Uterus (tissue), 3 donors: ENCODE measurements at regions not wholly inside any gene's neighbourhood (a gene's known extent, or its start where the extent isn't known, plus 50 kb on each side); places are given as distances from the start of the nearest gene placed in this dataset.
A peak's percentile ranks its signal among the peaks of the same experiment; 100 is the strongest.

Source experiments
- DNase-seq, 2 donors: peaks; one replicate each; pipeline ENCODE4 v3.0.0-alpha.2; 2019 to 2020
- H3K27ac ChIP-seq, 2 donors: fragments of 200-600 bp; sonication (generic); 1 replicate in 1 of 2; 2 replicates in 1 of 2; pipeline ENCODE4 v1.5.1; 2016 to 2018
- H3K27me3 ChIP-seq, 2 donors: fragments of 200-600 bp; sonication (generic); one replicate each; pipeline ENCODE4 v1.5.1; 2018 to 2019; ENCODE audit warnings: control low read depth in 1 of 2
- H3K36me3 ChIP-seq, 2 donors: fragments of 200-600 bp; sonication (generic); one replicate each; pipeline ENCODE4 v1.5.1; 2019; ENCODE audit warnings: control low read depth in 1 of 2
- H3K4me1 ChIP-seq, 2 donors: fragments of 200-600 bp; sonication (generic); one replicate each; pipeline ENCODE4 v1.5.1; 2018 to 2019; ENCODE audit warnings: control low read depth in 1 of 2
- H3K4me3 ChIP-seq, 2 donors: fragments of 200-600 bp; sonication (generic); 1 replicate in 1 of 2; 2 replicates in 1 of 2; pipeline ENCODE4 v1.5.1; 2018 to 2019; ENCODE audit warnings: mild to moderate bottlenecking in 1 of 2
- H3K9me3 ChIP-seq, 2 donors: fragments of 200-600 bp; sonication (generic); one replicate each; pipeline ENCODE4 v1.5.1; 2019; ENCODE audit warnings: control low read depth in 1 of 2
- POLR2A ChIP-seq, 2 donors: fragments of 450-650 bp; IDR thresholded peaks; one replicate each; pipeline ENCODE4 v1.6.1; 2016; ENCODE audit warnings: antibody characterized with exemption in 2 of 2, mild to moderate bottlenecking in 1 of 2, moderate library complexity in 1 of 2
- intact Hi-C: fragments of 100-400 bp; cut with DNase I; formaldehyde crosslinking; loops from one replicate; pipeline ENCODE4 v1.15.1; 2023; ENCODE audit warnings: low total_unique reads
- TF ChIP-seq, protein P1 (sequence below), 4 experiments: fragments of 200-600 bp in 2 of 4; fragments of 450-650 bp in 2 of 4; sonication (generic) in 2 of 4; IDR thresholded peaks; one replicate each; pipeline ENCODE4 v1.5.1; 2016 to 2019; ENCODE audit warnings: antibody characterized with exemption in 4 of 4, mild to moderate bottlenecking in 2 of 4, moderate library complexity in 1 of 4
- donor health status: DM: yes; HTN: yes; CAD: no.

DNA sequence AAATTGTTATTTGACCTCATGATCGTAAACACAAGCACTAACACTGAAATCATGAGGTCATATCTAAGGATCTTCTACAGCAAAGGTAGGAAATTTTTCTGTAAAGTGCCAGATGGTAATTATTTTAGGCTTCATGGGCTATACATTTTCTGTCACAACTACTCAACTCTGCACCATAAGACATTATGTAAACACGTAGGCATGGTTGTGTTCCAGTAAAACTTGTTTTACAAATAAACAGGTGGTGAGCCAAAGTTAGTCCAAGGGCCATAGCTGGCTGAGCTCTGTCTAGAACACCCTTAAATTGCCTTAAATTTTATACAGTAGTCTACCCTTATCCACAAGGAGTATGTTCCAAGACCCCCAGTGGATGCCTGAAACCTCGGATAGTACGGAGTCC, 147.3 kb upstream of the CYP1B1 start:
- no peaks in the 10 kb centered on the region for H3K27me3 ChIP-seq
- H3K4me1 ChIP-seq, result peaks cover 0 to 2% of the 10 kb centered on the region in 2 donors
- no peak overlapping the region for H3K4me3 ChIP-seq
- H3K36me3 ChIP-seq, result no peaks in the 10 kb centered on the region
- H3K9me3 ChIP-seq, result no peaks in the 10 kb centered on the region
- intact Hi-C loops, result no loop called here
- TF ChIP-seq, protein P1, sequence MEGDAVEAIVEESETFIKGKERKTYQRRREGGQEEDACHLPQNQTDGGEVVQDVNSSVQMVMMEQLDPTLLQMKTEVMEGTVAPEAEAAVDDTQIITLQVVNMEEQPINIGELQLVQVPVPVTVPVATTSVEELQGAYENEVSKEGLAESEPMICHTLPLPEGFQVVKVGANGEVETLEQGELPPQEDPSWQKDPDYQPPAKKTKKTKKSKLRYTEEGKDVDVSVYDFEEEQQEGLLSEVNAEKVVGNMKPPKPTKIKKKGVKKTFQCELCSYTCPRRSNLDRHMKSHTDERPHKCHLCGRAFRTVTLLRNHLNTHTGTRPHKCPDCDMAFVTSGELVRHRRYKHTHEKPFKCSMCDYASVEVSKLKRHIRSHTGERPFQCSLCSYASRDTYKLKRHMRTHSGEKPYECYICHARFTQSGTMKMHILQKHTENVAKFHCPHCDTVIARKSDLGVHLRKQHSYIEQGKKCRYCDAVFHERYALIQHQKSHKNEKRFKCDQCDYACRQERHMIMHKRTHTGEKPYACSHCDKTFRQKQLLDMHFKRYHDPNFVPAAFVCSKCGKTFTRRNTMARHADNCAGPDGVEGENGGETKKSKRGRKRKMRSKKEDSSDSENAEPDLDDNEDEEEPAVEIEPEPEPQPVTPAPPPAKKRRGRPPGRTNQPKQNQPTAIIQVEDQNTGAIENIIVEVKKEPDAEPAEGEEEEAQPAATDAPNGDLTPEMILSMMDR (IDR thresholded peaks at IDR 0.05), result no peak
- TF ChIP-seq POLR2A (IDR thresholded peaks at IDR 0.05), result no peak
- DNase-seq, result no peak
- H3K27ac ChIP-seq, result no peak overlapping the region

DNA sequence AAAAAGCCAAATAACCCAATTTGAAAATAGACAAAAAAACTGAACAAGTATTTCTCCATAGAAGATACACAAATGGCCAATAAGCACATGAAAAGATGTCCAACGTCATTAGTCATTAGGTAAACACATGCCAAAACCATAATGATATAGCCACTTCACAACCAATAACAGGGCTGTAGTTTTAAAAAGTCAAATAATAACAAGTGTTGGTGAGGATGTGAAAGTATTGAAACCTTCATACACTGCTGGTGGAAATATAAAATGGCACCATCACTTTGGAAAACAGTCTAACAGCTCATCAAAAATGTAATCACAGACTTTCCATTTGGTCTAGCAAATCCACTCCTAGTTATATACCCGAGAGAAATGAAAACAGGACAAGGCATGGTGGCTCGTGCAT, 144.2 kb upstream of the CYP1B1 start:
- H3K27me3 ChIP-seq, result no peaks in the 10 kb centered on the region
- peaks cover 0 to 3% of the 10 kb centered on the region in 2 donors for H3K4me1 ChIP-seq
- intact Hi-C loops, result no loop called here
- no peaks in the 10 kb centered on the region for H3K9me3 ChIP-seq
- DNase-seq, result no peak
- H3K4me3 ChIP-seq, result no peak overlapping the region
- no peak overlapping the region for H3K27ac ChIP-seq
- no peaks in the 10 kb centered on the region for H3K36me3 ChIP-seq
- TF ChIP-seq, protein P1 (IDR thresholded peaks at IDR 0.05), result no peak
- TF ChIP-seq POLR2A (IDR thresholded peaks at IDR 0.05), result no peak

DNA sequence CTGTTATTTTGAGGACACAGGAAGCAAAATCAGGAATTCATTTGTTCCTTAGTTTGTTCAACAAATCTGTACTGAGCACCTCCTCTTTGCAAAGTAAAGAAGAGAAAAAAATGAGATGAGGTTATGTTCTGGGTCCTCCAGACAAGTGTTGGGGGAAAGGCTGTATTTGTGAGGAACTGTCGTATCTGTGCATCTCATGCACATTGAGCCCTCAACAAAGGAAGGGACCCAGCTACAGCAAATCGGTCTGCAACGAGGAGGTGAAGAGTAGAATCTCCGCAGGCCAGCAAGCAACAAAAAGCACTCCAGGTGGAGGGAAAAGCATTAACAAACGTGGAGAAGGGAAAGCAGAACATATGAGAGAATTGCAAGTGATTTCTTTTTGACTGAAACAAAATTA, 143.0 kb upstream of the CYP1B1 start:
- Histone ChIP-seq H3K27ac (peak overlapping the region; percentile 81 to 83), H3K9me3 (no peaks in the 10 kb centered on the region), H3K27me3 (no peaks in the 10 kb centered on the region), H3K4me1 (peaks cover 0 to 3% of the 10 kb centered on the region in 2 donors), H3K36me3 (no peaks in the 10 kb centered on the region), H3K4me3 (no peak overlapping the region)
- TF ChIP-seq, protein P1 (IDR thresholded peaks at IDR 0.05), result no peak
- TF ChIP-seq POLR2A (IDR thresholded peaks at IDR 0.05), result no peak
- no peak for DNase-seq
- intact Hi-C loops, result no loop called here

DNA sequence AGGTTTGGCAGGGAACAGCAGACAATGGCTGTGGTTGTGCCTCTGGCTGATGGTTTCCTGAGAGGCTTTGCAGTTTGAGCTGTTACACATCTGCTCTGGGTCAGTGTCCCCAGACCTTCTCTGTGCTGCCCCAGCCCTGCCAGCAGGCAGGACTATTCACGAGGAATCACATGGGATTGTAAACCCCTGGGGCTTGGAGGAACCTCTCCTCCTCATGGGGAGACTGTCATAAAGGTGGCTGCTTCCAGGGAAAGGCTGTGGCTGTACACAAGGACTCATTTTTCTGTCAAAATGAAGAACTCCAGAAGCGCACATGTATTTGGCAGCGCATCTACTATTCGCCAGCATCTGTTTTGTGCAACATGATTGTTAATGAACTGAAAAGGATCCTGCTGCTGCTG, 142.6 kb upstream of the CYP1B1 start:
- Histone ChIP-seq H3K27me3 (no peaks in the 10 kb centered on the region), H3K27ac (peak overlapping the region; percentile 81 to 83), H3K4me3 (no peak overlapping the region), H3K4me1 (peaks cover 0 to 3% of the 10 kb centered on the region in 2 donors), H3K36me3 (no peaks in the 10 kb centered on the region), H3K9me3 (no peaks in the 10 kb centered on the region)
- TF ChIP-seq, protein P1 (IDR thresholded peaks at IDR 0.05), result no peak
- no peak for TF ChIP-seq POLR2A (IDR thresholded peaks at IDR 0.05)
- DNase-seq, result peak; percentile 62 to 73
- intact Hi-C loops, result no loop called here

DNA sequence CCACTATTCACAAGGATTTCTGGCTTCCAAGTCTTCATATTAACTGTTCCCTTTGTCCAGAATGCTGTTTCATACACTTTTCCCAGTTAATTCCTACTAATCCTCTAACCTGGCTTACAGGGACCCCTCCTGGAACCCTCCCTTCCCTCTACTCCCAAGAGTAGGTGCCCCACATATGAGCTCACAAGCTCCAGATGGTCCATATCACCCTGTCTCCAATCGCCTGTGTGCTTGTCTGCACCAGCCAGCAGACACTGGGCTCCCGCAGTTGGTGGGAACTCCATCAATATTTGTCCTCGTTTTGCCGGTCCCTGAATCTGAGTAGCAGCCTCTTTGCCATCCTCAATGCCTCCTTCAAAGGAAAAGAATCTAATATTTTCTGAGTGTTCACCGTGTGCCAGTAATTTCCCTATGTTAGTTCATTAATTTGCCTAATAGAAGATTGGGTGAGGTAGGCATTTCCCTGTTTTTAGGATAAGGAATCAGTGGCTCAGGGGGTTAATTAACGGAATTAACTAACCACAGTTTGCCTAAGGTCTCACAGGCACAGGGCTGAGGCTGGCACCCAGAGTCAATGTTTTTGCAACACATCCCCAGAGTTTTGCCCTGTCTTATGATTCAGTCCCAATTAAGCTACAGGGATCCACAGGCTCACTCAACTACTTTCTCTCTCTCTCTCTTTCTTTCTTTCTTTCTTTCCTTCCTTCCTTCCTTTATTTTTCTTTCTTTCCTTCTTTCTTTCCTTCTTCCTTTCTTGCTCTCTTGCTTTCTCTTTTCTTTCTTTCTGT, 141.6 kb upstream of the CYP1B1 start:
- Histone ChIP-seq H3K9me3 (no peaks in the 10 kb centered on the region), H3K27me3 (no peaks in the 10 kb centered on the region), H3K27ac (peak overlapping the region; percentile 81 to 83), H3K4me3 (no peak overlapping the region), H3K36me3 (no peaks in the 10 kb centered on the region), H3K4me1 (peaks cover 0 to 3% of the 10 kb centered on the region in 2 donors)
- DNase-seq, result no peak
- TF ChIP-seq, protein P1 (IDR thresholded peaks at IDR 0.05), result no peak
- TF ChIP-seq POLR2A (IDR thresholded peaks at IDR 0.05), result no peak
- intact Hi-C loops, result no loop called here
